Activated CD4-positive, alpha-beta T cell treated with anti-CD3 and anti-CD28 coated beads, Interleukin-2, amount 10 ng/mL, durations not matched to agents 7 days and 5 days (primary cell): ENCODE measurements at regions not wholly inside any gene's neighbourhood (a gene's known extent, or its start where the extent isn't known, plus 50 kb on each side); places are given as distances from the start of the nearest gene placed in this dataset.
"Not testable (repeated sequence)": the region's sequence is repeated elsewhere in the genome, so short reads cannot be mapped to it uniquely, and the experiment has no call there.

Experiments used
- CTCF ChIA-PET: fragments of 350-600 bp; sonication (Branson Sonifier 250); formaldehyde crosslinking; loops from one replicate; lab custom pipeline; 2021; ENCODE audit warnings: antibody characterized with exemption; lab: Charles Lee
- POLR2A ChIA-PET: fragments of 350-600 bp; sonication (Branson Sonifier 250); formaldehyde crosslinking; loops from one replicate; lab custom pipeline; 2021; ENCODE audit warnings: antibody characterized with exemption; lab: Charles Lee
- DNase-seq: peaks from one replicate; pipeline ENCODE4 v3.0.0-alpha.2; 2020
- H3K27ac Mint-ChIP-seq: one replicate; pipeline ENCODE4 v1.8.0; 2021; ENCODE audit warnings: mild to moderate bottlenecking, moderate library complexity, mixed read lengths
- H3K27me3 Mint-ChIP-seq: one replicate; pipeline ENCODE4 v1.8.0; 2021; ENCODE audit warnings: mixed read lengths
- H3K36me3 Mint-ChIP-seq: one replicate; pipeline ENCODE4 v1.8.0; 2021; ENCODE audit warnings: low read depth, mixed read lengths
- H3K4me1 Mint-ChIP-seq: one replicate; pipeline ENCODE4 v1.8.0; 2021; ENCODE audit warnings: mixed read lengths
- H3K4me3 Mint-ChIP-seq: one replicate; pipeline ENCODE4 v1.8.0; 2021; ENCODE audit warnings: mild to moderate bottlenecking, moderate library complexity, mixed read lengths
- H3K9me3 Mint-ChIP-seq: one replicate; pipeline ENCODE4 v1.8.0; 2021; ENCODE audit warnings: mixed read lengths

- Mint-ChIP-seq H3K4me1 (no peaks in the 10 kb centered on the region), H3K9me3 (peaks cover 4% of the 10 kb centered on the region), H3K4me3 (no peak overlapping the region), H3K27ac (no peak overlapping the region), H3K36me3 (no peaks in the 10 kb centered on the region), H3K27me3 (peaks cover 4% of the 10 kb centered on the region)
- ChIA-PET CTCF (no interaction called here), POLR2A (no interaction called here)
- no peak for DNase-seq
Measured at GRCh38 chr9:19896161-19896560, 107.3 kb upstream of the SLC24A2 start.

- DNase-seq, H3K36me3 Mint-ChIP-seq, H3K27ac Mint-ChIP-seq, CTCF ChIA-PET, H3K9me3 Mint-ChIP-seq, H3K27me3 Mint-ChIP-seq, POLR2A ChIA-PET, H3K4me1 Mint-ChIP-seq, H3K4me3 Mint-ChIP-seq: not testable (repeated sequence)
Measured at GRCh38 chr9:19895578-19895977, 106.7 kb upstream of the SLC24A2 start.

GRCh38 chr9:19895006-19895405 is 106.2 kb upstream of the SLC24A2 start:
- Mint-ChIP-seq H3K36me3 (no peaks in the 10 kb centered on the region), H3K9me3 (peaks cover 4% of the 10 kb centered on the region), H3K4me3 (no peak overlapping the region), H3K27ac (no peak overlapping the region), H3K4me1 (no peaks in the 10 kb centered on the region), H3K27me3 (peaks cover 4% of the 10 kb centered on the region)
- ChIA-PET CTCF (interaction anchor here (0.7 kb wide), 1 partner anchor 168 kb away, joined by 3 read pairs; no protein-coding TSS in a partner anchor), POLR2A (no interaction called here)
- no peak for DNase-seq

- DNase-seq: no peak
- Mint-ChIP-seq H3K27ac (no peak overlapping the region), H3K4me1 (no peaks in the 10 kb centered on the region), H3K4me3 (no peak overlapping the region), H3K36me3 (no peaks in the 10 kb centered on the region), H3K9me3 (no peaks in the 10 kb centered on the region), H3K27me3 (peaks cover 8% of the 10 kb centered on the region)
- ChIA-PET POLR2A (no interaction called here), CTCF (no interaction called here)
Measured at GRCh38 chr9:19885608-19886007, 96.8 kb upstream of the SLC24A2 start.

- no peaks in the 10 kb centered on the region for H3K9me3 Mint-ChIP-seq
- peaks cover 23% of the 10 kb centered on the region for H3K27me3 Mint-ChIP-seq
- H3K36me3 Mint-ChIP-seq: no peaks in the 10 kb centered on the region
- no peak overlapping the region for H3K27ac Mint-ChIP-seq
- ChIA-PET CTCF (no interaction called here), POLR2A (no interaction called here)
- no peak for DNase-seq
- H3K4me3 Mint-ChIP-seq: no peak overlapping the region
- no peaks in the 10 kb centered on the region for H3K4me1 Mint-ChIP-seq
Measured at GRCh38 chr9:19879062-19879461, 90.2 kb upstream of the SLC24A2 start.

GRCh38 chr9:19876569-19877316 is 87.9 kb upstream of the SLC24A2 start:
- no peaks in the 10 kb centered on the region for H3K36me3 Mint-ChIP-seq
- H3K27ac Mint-ChIP-seq: no peak overlapping the region
- ChIA-PET CTCF (no interaction called here), POLR2A (no interaction called here)
- no peaks in the 10 kb centered on the region for H3K4me1 Mint-ChIP-seq
- peaks cover 25% of the 10 kb centered on the region for H3K27me3 Mint-ChIP-seq
- no peak overlapping the region for H3K4me3 Mint-ChIP-seq
- H3K9me3 Mint-ChIP-seq: no peaks in the 10 kb centered on the region
- DNase-seq: no peak

GRCh38 chr9:19875291-19875920 is 86.6 kb upstream of the SLC24A2 start:
- no peak overlapping the region for H3K4me3 Mint-ChIP-seq
- ChIA-PET POLR2A (no interaction called here), CTCF (no interaction called here)
- H3K27ac Mint-ChIP-seq: no peak overlapping the region
- H3K9me3 Mint-ChIP-seq: no peaks in the 10 kb centered on the region
- H3K27me3 Mint-ChIP-seq: peaks cover 29% of the 10 kb centered on the region
- DNase-seq: no peak
- no peaks in the 10 kb centered on the region for H3K4me1 Mint-ChIP-seq
- no peaks in the 10 kb centered on the region for H3K36me3 Mint-ChIP-seq

- DNase-seq, POLR2A ChIA-PET, CTCF ChIA-PET, H3K27ac Mint-ChIP-seq, H3K36me3 Mint-ChIP-seq, H3K4me3 Mint-ChIP-seq, H3K4me1 Mint-ChIP-seq, H3K9me3 Mint-ChIP-seq: not testable (repeated sequence)
- peaks cover 24% of the 10 kb centered on the region for H3K27me3 Mint-ChIP-seq
Measured at GRCh38 chr9:19873188-19873587, 84.4 kb upstream of the SLC24A2 start.

- Mint-ChIP-seq H3K36me3 (no peaks in the 10 kb centered on the region), H3K27ac (no peak overlapping the region), H3K4me1 (no peaks in the 10 kb centered on the region), H3K9me3 (no peaks in the 10 kb centered on the region), H3K4me3 (no peak overlapping the region), H3K27me3 (peaks cover 18% of the 10 kb centered on the region)
- no peak for DNase-seq
- CTCF ChIA-PET: no interaction called here
- POLR2A ChIA-PET: no interaction called here
Measured at GRCh38 chr9:19870988-19871387, 82.2 kb upstream of the SLC24A2 start.

- ChIA-PET CTCF (no interaction called here), POLR2A (no interaction called here)
- no peak overlapping the region for H3K4me3 Mint-ChIP-seq
- no peaks in the 10 kb centered on the region for H3K36me3 Mint-ChIP-seq
- no peaks in the 10 kb centered on the region for H3K4me1 Mint-ChIP-seq
- no peaks in the 10 kb centered on the region for H3K9me3 Mint-ChIP-seq
- H3K27ac Mint-ChIP-seq: no peak overlapping the region
- H3K27me3 Mint-ChIP-seq: peaks cover 20% of the 10 kb centered on the region
- no peak for DNase-seq
Measured at GRCh38 chr9:19840953-19841352, 52.1 kb upstream of the SLC24A2 start.
